Mucosa of rectum (tissue), 2 donors: ENCODE measurements at regions not wholly inside any gene's neighbourhood (a gene's known extent, or its start where the extent isn't known, plus 50 kb on each side); places are given as distances from the start of the nearest gene placed in this dataset.
"Not testable (repeated sequence)": the region's sequence is repeated elsewhere in the genome, so short reads cannot be mapped to it uniquely, and the experiment has no call there.

Experiments
- H3K27ac ChIP-seq, 2 donors: one replicate each; pipeline ENCODE4 v1.7.0; 2013; ENCODE audit warnings: inconsistent platforms in 2 of 2, low read depth in 2 of 2, low read length in 2 of 2
- H3K27me3 ChIP-seq, 2 donors: one replicate each; pipeline ENCODE4 v1.7.0; 2013; ENCODE audit warnings: low read length in 2 of 2; ENCODE audit not compliant: control insufficient read depth in 2 of 2, insufficient read depth in 2 of 2
- H3K36me3 ChIP-seq, 2 donors: one replicate each; pipeline ENCODE4 v1.7.0; 2013; ENCODE audit warnings: low read length in 2 of 2; ENCODE audit not compliant: control insufficient read depth in 2 of 2, insufficient read depth in 2 of 2
- H3K4me1 ChIP-seq, 2 donors: one replicate each; pipeline ENCODE4 v1.7.0; 2013; ENCODE audit warnings: low read length in 2 of 2, mild to moderate bottlenecking in 1 of 2; ENCODE audit not compliant: control insufficient read depth in 2 of 2, insufficient read depth in 2 of 2
- H3K4me3 ChIP-seq, 2 donors: one replicate each; pipeline ENCODE4 v1.7.0; 2013; ENCODE audit warnings: low read length in 2 of 2
- H3K9ac ChIP-seq, 2 donors: one replicate each; pipeline ENCODE4 v1.7.0; 2013; ENCODE audit warnings: low read length in 2 of 2, low read depth in 1 of 2, mild to moderate bottlenecking in 1 of 2
- H3K9me3 ChIP-seq, 2 donors: one replicate each; pipeline ENCODE4 v1.7.0; 2013; ENCODE audit warnings: low read length in 2 of 2; ENCODE audit not compliant: control insufficient read depth in 2 of 2
- donor health status: healthy.
- donor health status: Normal muscosa, but diverticular disease.

- no peaks in the 10 kb centered on the region for H3K4me1 ChIP-seq
- H3K9ac ChIP-seq, result no peak overlapping the region
- H3K27ac ChIP-seq, result no peak overlapping the region
- H3K9me3 ChIP-seq, result no peaks in the 10 kb centered on the region
- no peaks in the 10 kb centered on the region for H3K36me3 ChIP-seq
- H3K27me3 ChIP-seq, result no peaks in the 10 kb centered on the region
- no peak overlapping the region for H3K4me3 ChIP-seq
Measured at GRCh38 chr2:215727507-215728503, 285.5 kb downstream of the MREG start.

- H3K27me3 ChIP-seq, result no peaks in the 10 kb centered on the region
- H3K4me3 ChIP-seq, result no peak overlapping the region
Measured at GRCh38 chr2:215726070-215726469, 287.3 kb downstream of the MREG start.

GRCh38 chr2:215724146-215724545, 288.3 kb upstream of the FN1 start:
- H3K27ac ChIP-seq, result no peak overlapping the region
- no peaks in the 10 kb centered on the region for H3K9me3 ChIP-seq
- H3K27me3 ChIP-seq, result no peaks in the 10 kb centered on the region
- no peak overlapping the region for H3K4me3 ChIP-seq
- no peak overlapping the region for H3K9ac ChIP-seq
- H3K4me1 ChIP-seq, result no peaks in the 10 kb centered on the region
- no peaks in the 10 kb centered on the region for H3K36me3 ChIP-seq

More at GRCh38 chr2:215726070-215726469, 287.3 kb downstream of the MREG start:
- no peaks in the 10 kb centered on the region for H3K4me1 ChIP-seq
- no peaks in the 10 kb centered on the region for H3K36me3 ChIP-seq
- no peaks in the 10 kb centered on the region for H3K9me3 ChIP-seq
- H3K27ac ChIP-seq, result no peak overlapping the region
- H3K9ac ChIP-seq, result no peak overlapping the region

- no peaks in the 10 kb centered on the region for H3K4me1 ChIP-seq
- H3K27ac ChIP-seq, result no peak overlapping the region
- no peaks in the 10 kb centered on the region for H3K27me3 ChIP-seq
Measured at GRCh38 chr2:215723631-215724011, 287.8 kb upstream of the FN1 start.

GRCh38 chr2:215722986-215723630, 287.2 kb upstream of the FN1 start:
- Histone ChIP-seq H3K27ac (no peak overlapping the region), H3K9ac (no peak overlapping the region), H3K9me3 (no peaks in the 10 kb centered on the region), H3K4me1 (no peaks in the 10 kb centered on the region), H3K4me3 (no peak overlapping the region), H3K27me3 (no peaks in the 10 kb centered on the region), H3K36me3 (no peaks in the 10 kb centered on the region)

More at GRCh38 chr2:215723631-215724011, 287.8 kb upstream of the FN1 start:
- Histone ChIP-seq H3K4me3 (no peak overlapping the region), H3K36me3 (no peaks in the 10 kb centered on the region), H3K9me3 (no peaks in the 10 kb centered on the region), H3K9ac (no peak overlapping the region)

- Histone ChIP-seq H3K9me3 (no peaks in the 10 kb centered on the region), H3K4me1 (no peaks in the 10 kb centered on the region), H3K9ac (no peak overlapping the region), H3K4me3 (no peak overlapping the region), H3K36me3 (no peaks in the 10 kb centered on the region), H3K27me3 (no peaks in the 10 kb centered on the region), H3K27ac (no peak overlapping the region)
Measured at GRCh38 chr2:215722125-215722524, 286.3 kb upstream of the FN1 start.

GRCh38 chr2:215721515-215721914, 285.6 kb upstream of the FN1 start:
- H3K4me1 ChIP-seq, H3K27me3 ChIP-seq, H3K9ac ChIP-seq, H3K9me3 ChIP-seq, H3K27ac ChIP-seq, H3K4me3 ChIP-seq, H3K36me3 ChIP-seq: not testable (repeated sequence)

- no peaks in the 10 kb centered on the region for H3K9me3 ChIP-seq
- H3K27me3 ChIP-seq, result no peaks in the 10 kb centered on the region
- no peak overlapping the region for H3K27ac ChIP-seq
- H3K4me3 ChIP-seq, result no peak overlapping the region
- no peak overlapping the region for H3K9ac ChIP-seq
- H3K4me1 ChIP-seq, result no peaks in the 10 kb centered on the region
- H3K36me3 ChIP-seq, result no peaks in the 10 kb centered on the region
Measured at GRCh38 chr2:215718890-215719289, 283.0 kb upstream of the FN1 start.

- Histone ChIP-seq H3K4me1 (no peaks in the 10 kb centered on the region), H3K4me3 (no peak overlapping the region), H3K9ac (no peak overlapping the region), H3K27me3 (no peaks in the 10 kb centered on the region), H3K9me3 (no peaks in the 10 kb centered on the region), H3K27ac (no peak overlapping the region), H3K36me3 (no peaks in the 10 kb centered on the region)
Measured at GRCh38 chr2:215718436-215718835, 282.6 kb upstream of the FN1 start.
